Activated gamma-delta T cell (primary cell): ENCODE measurements at regions not wholly inside any gene's neighbourhood (a gene's known extent, or its start where the extent isn't known, plus 50 kb on each side); places are given as distances from the start of the nearest gene placed in this dataset.
A peak's percentile ranks its signal among the peaks of the same experiment; 100 is the strongest.
"Not testable (repeated sequence)": the region's sequence is repeated elsewhere in the genome, so short reads cannot be mapped to it uniquely, and the experiment has no call there.

Experiments used
- DNase-seq: peaks from one replicate; lab custom pipeline; 2025; lab: John Stamatoyannopoulos, UW

- no peak for DNase-seq
Observed at GRCh38 chr2:167748536-167748935, 498.9 kb downstream of the STK39 start.

- DNase-seq, result no peak
Observed at GRCh38 chr2:167745667-167746066, 501.7 kb downstream of the STK39 start.

GRCh38 chr2:167739921-167740320, 507.5 kb downstream of the STK39 start:
- not testable (repeated sequence) for DNase-seq

DNA sequence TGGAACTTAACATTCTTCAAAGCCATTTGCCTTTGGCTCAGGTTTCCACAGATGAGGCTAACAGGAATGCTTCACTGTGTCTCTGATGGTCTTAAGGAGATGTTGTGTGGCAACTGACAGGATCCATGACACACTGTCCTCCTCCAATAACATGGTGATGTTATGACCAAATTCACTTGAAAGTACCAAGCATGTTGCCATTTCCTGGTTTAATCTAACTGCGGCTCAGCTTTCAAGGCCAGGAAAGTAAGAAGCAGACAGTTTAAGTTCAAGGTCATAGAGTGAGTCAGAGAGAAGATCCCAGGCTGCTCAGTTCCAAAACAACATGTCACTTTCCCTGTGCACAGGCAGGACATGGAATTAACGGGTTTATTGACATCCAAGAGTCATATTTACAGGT, 513.6 kb downstream of the STK39 start:
- no peak for DNase-seq

DNA sequence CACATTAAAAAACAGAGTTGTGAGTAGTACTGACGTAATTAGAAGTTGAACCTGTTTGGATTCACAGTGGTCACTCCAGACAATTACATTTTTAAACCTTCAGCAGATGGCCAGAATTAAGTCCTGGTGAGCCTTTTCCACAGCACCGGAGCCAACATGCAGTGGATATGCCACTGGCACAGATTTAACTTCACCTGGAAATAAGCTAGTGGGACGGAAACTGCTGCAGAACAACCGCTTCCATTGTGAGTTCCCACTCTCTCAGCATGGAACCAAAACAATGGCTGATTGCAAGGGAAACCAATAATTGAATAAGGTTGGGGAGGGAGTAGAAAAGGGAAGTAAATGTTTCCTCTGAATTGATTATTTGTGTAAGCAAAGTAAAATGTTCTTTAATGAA, 515.1 kb downstream of the STK39 start:
- no peak for DNase-seq

- no peak for DNase-seq
Observed at GRCh38 chr2:167729911-167730310, 517.5 kb downstream of the STK39 start.

- no peak for DNase-seq
Observed at GRCh38 chr2:167726788-167727187, 520.6 kb downstream of the STK39 start.

- DNase-seq, result no peak
Observed at GRCh38 chr2:167721593-167721992, 525.8 kb downstream of the STK39 start.

- no peak for DNase-seq
Observed at GRCh38 chr2:167719410-167719809, 528.0 kb downstream of the STK39 start.

DNA sequence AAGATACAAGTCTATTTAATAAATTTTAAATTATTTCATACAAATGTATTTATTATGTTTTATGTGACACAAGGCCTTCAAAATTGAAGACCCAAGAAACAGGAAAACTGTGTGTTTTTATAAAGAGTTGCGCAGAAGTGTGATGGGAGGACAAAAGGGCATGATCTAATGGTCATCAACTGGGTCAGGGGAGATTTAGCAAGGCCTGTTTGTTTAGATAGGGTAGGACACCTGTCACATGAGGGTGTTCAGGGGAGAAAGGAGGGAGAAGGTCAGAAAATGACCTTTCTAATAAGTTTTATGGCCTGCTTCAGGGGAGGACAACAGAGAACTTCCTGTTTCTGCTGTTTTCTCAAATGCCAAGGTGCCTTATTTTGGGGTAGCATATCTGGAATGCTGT, 528.8 kb downstream of the STK39 start:
- DNase-seq, result no peak

- peak; percentile 5 for DNase-seq
Observed at GRCh38 chr2:167715932-167716331, 531.5 kb downstream of the STK39 start.

DNA sequence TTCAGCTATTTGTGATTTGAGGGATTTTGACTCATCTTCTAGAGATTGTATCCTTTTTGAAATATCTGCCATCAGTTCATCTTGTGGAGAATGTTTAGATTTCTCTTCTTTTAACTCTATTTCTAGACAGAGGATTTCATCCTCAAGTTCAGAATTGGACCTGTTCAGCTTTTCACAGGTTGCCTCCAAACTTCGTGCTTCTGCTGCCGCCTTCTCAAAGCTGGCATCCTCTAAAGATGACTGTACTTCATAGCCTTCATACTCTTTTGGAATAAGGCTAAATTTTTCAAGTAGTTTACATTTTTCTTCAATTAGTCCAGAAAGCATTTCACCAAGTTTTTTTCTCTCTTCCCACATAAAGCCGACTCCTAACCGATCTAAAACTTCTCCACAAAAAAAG, 531.9 kb downstream of the STK39 start:
- DNase-seq, result not testable (repeated sequence)

DNA sequence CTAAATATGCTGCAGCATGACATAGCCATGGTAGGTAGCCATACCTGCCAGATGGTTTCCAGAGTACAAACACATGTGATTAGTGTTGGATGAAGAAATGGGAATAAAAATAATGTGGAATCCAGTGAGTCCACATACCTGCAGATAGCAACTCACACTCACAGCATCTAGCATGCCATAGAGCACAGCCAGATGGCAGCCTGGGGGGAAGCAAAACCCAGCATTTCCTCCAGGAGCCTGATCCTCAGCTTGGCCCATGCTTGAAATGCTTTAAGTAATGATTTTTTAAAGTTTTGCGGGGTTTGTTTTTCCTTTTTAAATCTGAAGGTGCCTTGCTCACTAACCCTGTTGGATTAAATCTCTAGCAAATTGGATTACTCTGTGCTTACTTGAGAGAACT, 535.1 kb downstream of the STK39 start:
- no peak for DNase-seq

DNA sequence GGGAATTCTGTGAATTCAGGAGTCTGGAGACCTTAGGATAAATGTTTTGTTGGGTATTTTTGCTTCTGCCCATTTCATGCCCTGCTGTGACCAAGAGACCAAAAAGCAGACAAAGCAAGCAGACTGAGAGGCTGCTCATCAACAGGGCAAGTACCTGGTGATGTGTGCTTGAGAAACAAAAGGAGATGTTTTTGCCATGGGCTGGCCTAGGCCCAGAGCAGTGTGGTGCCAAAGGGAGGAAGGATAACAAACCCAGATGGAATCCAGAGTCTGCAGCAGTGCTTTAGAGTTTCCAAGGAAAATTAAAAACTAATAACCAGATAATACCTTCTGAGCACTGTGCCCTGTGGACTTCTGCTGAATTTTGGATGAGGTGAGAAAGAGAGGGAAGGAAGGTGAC, 538.4 kb downstream of the STK39 start:
- DNase-seq, result no peak

- no peak for DNase-seq
Observed at GRCh38 chr2:167706800-167707199, 540.6 kb downstream of the STK39 start.

- no peak for DNase-seq
Observed at GRCh38 chr2:167703441-167703840, 544.0 kb downstream of the STK39 start.

- no peak for DNase-seq
Observed at GRCh38 chr2:167702227-167702626, 545.2 kb downstream of the STK39 start.

DNA sequence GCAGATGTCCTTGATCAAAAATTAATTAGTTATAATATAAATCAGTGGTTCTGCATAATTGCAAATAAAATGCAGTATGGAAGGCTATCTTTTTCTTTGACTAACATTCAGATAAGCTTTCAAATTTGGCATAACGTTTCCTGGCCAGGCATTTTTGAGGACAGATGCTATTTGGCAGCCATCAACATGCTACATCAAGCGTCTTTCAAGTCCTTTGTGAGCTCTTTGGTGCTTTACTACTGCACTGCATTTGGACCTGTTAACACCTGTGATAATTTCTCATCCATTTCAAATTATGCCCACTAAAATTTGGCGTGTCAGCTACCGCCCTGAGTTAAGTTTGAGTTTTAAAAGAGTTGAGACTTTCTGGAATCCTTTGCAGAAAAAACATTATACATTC, 545.7 kb downstream of the STK39 start:
- no peak for DNase-seq

- no peak for DNase-seq
Observed at GRCh38 chr2:167697948-167698347, 549.4 kb downstream of the STK39 start.

DNA sequence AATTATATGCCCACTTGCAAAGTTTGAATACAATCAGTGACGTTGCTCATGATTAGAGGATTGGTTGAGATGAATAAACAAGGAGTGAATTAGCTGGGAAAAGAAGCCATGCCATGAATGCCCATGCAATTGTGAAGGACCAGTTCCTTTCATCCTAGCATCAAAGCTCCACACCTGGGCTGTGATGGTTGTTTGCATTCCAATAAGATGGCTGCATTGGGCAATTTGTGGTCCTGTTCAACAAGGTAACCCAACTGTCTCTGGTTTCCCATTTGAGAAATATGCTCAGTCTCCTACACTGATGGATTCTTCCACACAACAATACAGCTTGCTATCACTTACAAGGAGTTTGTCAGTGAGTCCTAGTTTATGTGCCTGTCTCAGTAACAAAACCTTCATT, 550.2 kb downstream of the STK39 start:
- no peak for DNase-seq

- DNase-seq, result no peak
Observed at GRCh38 chr2:167692936-167693335, 554.5 kb downstream of the STK39 start.

DNA sequence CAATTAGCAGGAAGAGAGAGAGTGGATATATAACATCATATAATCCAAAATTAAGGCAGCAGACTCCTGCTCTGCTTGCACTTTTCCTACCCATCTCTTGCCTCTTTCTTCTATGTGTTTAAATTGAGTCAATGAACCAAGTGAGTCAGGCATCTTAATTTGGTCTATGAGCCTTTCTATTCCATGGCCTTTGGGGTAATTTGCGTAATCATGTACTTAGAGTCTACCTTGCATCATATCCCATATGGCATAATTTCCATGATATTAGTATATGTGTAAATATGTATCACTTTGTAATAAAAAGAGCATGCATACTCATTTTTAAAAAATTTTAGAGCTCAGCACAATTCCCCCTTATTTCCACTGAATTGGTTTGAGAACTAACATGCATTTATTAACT, 555.2 kb downstream of the STK39 start:
- no peak for DNase-seq

- DNase-seq, result no peak
Observed at GRCh38 chr2:167689444-167689843, 558.0 kb downstream of the STK39 start.

GRCh38 chr2:167686691-167687090, 560.7 kb downstream of the STK39 start:
- no peak for DNase-seq
